Natural killer cell (primary cell): ENCODE measurements at regions not wholly inside any gene's neighbourhood (a gene's known extent, or its start where the extent isn't known, plus 50 kb on each side); places are given as distances from the start of the nearest gene placed in this dataset.

Source experiments
- ATAC-seq, 3 donors: fragments of 150-1000 bp in 2 of 3; fragments of 200-7000 bp in 1 of 3; cut with Tn5 transposase; 1 replicate in 1 of 3; 2 replicates in 2 of 3; pipeline ENCODE4 v1.10.0; 2021; ENCODE audit warnings: mild to moderate bottlenecking in 2 of 3, moderate library complexity in 2 of 3
- DNase-seq, 2 donors: peaks; one replicate each; pipeline versions ENCODE4 v3.0.0 to v3.0.0-alpha.2; 2013 to 2021; ENCODE audit warnings: mixed read lengths in 1 of 2
- H3K27ac ChIP-seq: one replicate; pipeline ENCODE4 v1.5.1; 2013; ENCODE audit warnings: mild to moderate bottlenecking, low read length
- H3K27me3 ChIP-seq: one replicate; pipeline ENCODE4 v1.6.1; 2013; ENCODE audit warnings: low read length; ENCODE audit not compliant: control insufficient read depth, insufficient read depth
- H3K36me3 ChIP-seq: one replicate; pipeline ENCODE4 v1.6.1; 2013; ENCODE audit warnings: low read length; ENCODE audit not compliant: control insufficient read depth, insufficient read depth
- H3K4me1 ChIP-seq: one replicate; pipeline ENCODE4 v1.6.1; 2013; ENCODE audit warnings: low read length; ENCODE audit not compliant: control insufficient read depth, insufficient read depth
- H3K4me3 ChIP-seq: one replicate; pipeline ENCODE4 v1.5.1; 2013; ENCODE audit warnings: low read length
- H3K9me3 ChIP-seq: one replicate; pipeline ENCODE4 v1.6.1; 2013; ENCODE audit warnings: low read length; ENCODE audit not compliant: control insufficient read depth, insufficient read depth
- H3K27ac Mint-ChIP-seq, 2 donors: one replicate each; pipeline ENCODE4 v1.8.0; 2022; ENCODE audit warnings: mild to moderate bottlenecking in 2 of 2, mixed read lengths in 2 of 2, moderate library complexity in 1 of 2
- H3K27me3 Mint-ChIP-seq, 2 donors: one replicate each; pipeline ENCODE4 v1.8.0; 2022; ENCODE audit warnings: low read depth in 2 of 2, mixed read lengths in 2 of 2
- H3K36me3 Mint-ChIP-seq: one replicate; pipeline ENCODE4 v1.8.0; 2022; ENCODE audit warnings: mixed read lengths
- H3K4me1 Mint-ChIP-seq, 2 donors: one replicate each; pipeline ENCODE4 v1.8.0; 2022; ENCODE audit warnings: mixed read lengths in 2 of 2
- H3K4me3 Mint-ChIP-seq: one replicate; pipeline ENCODE4 v1.8.0; 2022; ENCODE audit warnings: mild to moderate bottlenecking, moderate library complexity, mixed read lengths
- H3K9me3 Mint-ChIP-seq, 2 donors: one replicate each; pipeline ENCODE4 v1.8.0; 2022; ENCODE audit warnings: mixed read lengths in 2 of 2
- WGBS: methylation state at CpG from one replicate; pipeline ENCODE4 v1.1.7; 2013; ENCODE audit warnings: missing lambda C conversion rate; ENCODE audit not compliant: insufficient coverage; 5-methylcytosine and 5-hydroxymethylcytosine counted together
- intact Hi-C: fragments of 100-400 bp; cut with micrococcal nuclease; formaldehyde crosslinking; loops from one replicate; pipeline ENCODE4 v1.14.2; 2022
- TF ChIP-seq, protein P1 (sequence below): fragments of 200-600 bp; IDR thresholded peaks from one replicate; pipeline ENCODE4 v1.8.0; 2022; ENCODE audit warnings: antibody characterized with exemption

DNA sequence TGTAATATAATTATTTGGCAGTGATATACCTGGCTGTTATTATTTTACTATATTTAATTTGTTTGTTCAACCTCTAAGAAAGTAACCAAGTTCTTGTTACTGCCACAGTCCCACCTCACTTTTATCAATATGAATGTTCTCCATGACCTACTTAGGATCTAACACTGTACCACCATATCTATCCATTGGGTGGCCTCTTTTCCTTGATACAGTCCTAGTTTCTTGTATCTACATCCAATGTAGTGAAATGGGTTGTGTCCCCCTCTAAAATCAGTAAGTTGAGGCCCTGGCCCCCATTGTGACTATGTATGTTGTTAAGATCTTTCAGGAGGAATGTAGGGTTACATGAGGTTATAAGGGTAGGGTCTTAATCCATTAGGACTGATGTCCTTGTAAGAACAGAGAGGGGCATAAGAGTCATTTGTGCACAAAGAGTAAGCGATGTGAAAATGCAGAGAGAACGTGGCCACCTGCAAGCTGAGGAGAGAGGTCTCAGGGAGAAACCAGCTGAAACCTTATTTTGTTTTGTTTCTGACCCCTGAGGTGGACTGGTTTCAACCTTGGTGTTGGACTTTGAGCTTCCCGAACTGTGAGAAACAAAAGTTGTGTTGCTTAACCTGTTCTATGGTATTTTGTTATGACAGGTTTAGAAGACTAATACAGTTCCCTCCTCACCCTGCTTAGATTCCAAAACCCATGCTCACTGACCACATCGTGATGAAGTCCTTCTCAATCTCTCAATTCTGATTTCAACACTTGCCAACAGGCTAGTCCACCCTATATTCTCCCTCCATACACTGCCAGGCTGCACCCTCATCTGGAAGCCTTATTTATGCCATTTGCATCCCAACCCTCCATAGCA, 387.3 kb upstream of the EPHA7 start:
- H3K36me3 ChIP-seq: no peaks in the 10 kb centered on the region
- H3K4me1 ChIP-seq: no peaks in the 10 kb centered on the region
- H3K36me3 Mint-ChIP-seq: no peaks in the 10 kb centered on the region
- no peaks in the 10 kb centered on the region for H3K27me3 Mint-ChIP-seq
- no peak for DNase-seq
- WGBS: 68% methylated on average over 3 of the region's 4 CpGs
- H3K27ac Mint-ChIP-seq: no peak overlapping the region
- intact Hi-C loops: no loop called here
- H3K9me3 Mint-ChIP-seq: peaks cover 12 to 20% of the 10 kb centered on the region in 2 donors
- H3K4me1 Mint-ChIP-seq: no peaks in the 10 kb centered on the region
- ATAC-seq: no peak
- TF ChIP-seq, protein P1, sequence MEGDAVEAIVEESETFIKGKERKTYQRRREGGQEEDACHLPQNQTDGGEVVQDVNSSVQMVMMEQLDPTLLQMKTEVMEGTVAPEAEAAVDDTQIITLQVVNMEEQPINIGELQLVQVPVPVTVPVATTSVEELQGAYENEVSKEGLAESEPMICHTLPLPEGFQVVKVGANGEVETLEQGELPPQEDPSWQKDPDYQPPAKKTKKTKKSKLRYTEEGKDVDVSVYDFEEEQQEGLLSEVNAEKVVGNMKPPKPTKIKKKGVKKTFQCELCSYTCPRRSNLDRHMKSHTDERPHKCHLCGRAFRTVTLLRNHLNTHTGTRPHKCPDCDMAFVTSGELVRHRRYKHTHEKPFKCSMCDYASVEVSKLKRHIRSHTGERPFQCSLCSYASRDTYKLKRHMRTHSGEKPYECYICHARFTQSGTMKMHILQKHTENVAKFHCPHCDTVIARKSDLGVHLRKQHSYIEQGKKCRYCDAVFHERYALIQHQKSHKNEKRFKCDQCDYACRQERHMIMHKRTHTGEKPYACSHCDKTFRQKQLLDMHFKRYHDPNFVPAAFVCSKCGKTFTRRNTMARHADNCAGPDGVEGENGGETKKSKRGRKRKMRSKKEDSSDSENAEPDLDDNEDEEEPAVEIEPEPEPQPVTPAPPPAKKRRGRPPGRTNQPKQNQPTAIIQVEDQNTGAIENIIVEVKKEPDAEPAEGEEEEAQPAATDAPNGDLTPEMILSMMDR: no peak
- H3K4me3 Mint-ChIP-seq: no peak overlapping the region
- no peak overlapping the region for H3K27ac ChIP-seq
- H3K27me3 ChIP-seq: no peaks in the 10 kb centered on the region
- H3K4me3 ChIP-seq: no peak overlapping the region
- H3K9me3 ChIP-seq: peaks cover 5% of the 10 kb centered on the region

DNA sequence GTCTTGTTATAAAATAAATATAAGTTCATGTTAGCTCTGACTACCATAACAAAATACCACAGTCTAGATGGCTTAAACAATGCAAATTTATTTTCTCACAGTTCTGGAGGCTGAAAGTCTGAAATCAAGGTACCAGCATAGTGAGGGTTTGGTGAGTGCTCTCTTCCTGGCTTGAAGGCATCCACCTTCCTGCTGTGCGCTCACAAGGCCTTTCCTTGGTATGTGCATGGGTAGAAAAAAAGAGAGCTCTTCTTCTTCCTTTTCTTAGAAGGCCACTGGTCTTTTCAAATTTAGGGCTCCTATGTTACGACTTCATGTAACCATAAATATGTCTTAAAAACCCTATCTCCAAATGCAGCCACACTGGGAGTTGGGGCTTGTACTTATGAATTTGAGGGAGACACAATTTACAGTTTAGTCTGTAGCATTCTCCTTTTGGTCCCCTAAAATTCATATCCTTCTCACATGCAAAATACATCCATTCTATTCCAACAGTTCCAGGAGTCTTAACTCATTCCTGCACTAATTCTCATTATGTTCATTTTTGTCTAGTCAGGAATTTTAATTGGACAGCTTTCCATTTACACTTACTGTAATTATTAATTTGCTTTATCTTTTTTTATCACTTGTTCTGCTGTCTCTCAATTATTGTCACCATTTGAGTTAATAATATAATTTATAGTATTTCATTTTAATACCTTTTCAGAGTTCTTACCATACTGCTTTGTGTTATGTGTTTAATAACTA, 381.9 kb upstream of the EPHA7 start:
- WGBS: no CpG with 5 or more reads among the region's 2 CpGs
- no peak for ATAC-seq
- no peaks in the 10 kb centered on the region for H3K27me3 ChIP-seq

DNA sequence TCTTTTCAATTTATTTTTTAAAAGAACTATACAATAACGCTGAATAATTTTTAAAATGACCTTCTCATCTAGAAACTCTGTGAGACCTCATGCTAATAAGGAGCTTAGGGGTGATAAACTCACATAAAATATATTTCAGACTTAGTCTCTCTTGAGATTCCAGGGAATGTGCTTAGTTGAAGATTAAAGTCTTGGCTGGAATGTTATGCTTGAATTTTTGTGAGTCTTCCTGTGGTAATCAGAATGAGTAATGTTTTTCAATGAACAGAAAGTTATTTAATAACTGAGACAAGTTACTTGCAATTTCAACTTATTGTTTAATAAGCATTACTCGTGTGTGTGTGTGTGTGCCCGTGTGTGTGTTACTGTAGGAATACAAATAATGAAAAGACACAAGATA, 379.9 kb upstream of the EPHA7 start:
- DNase-seq: no peak
- no peaks in the 10 kb centered on the region for H3K9me3 ChIP-seq
- no peaks in the 10 kb centered on the region for H3K36me3 ChIP-seq
- Mint-ChIP-seq H3K36me3 (no peaks in the 10 kb centered on the region), H3K27ac (no peak overlapping the region), H3K9me3 (peaks cover 11 to 17% of the 10 kb centered on the region in 2 donors), H3K4me3 (no peak overlapping the region), H3K4me1 (no peaks in the 10 kb centered on the region), H3K27me3 (no peaks in the 10 kb centered on the region)
- ATAC-seq: no peak
- TF ChIP-seq, protein P1: no peak
- no CpG with 5 or more reads among the region's 3 CpGs for WGBS
- no peaks in the 10 kb centered on the region for H3K27me3 ChIP-seq
- H3K4me3 ChIP-seq: no peak overlapping the region
- intact Hi-C loops: no loop called here
- no peaks in the 10 kb centered on the region for H3K4me1 ChIP-seq
- no peak overlapping the region for H3K27ac ChIP-seq

More for the DNA sequence above, 381.9 kb upstream of the EPHA7 start:
- H3K4me3 Mint-ChIP-seq: no peak overlapping the region
- no peaks in the 10 kb centered on the region for H3K27me3 Mint-ChIP-seq
- intact Hi-C loops: no loop called here
- no peaks in the 10 kb centered on the region for H3K4me1 Mint-ChIP-seq
- no peak for DNase-seq
- Histone ChIP-seq H3K27ac (no peak overlapping the region), H3K36me3 (no peaks in the 10 kb centered on the region), H3K4me3 (no peak overlapping the region), H3K9me3 (no peaks in the 10 kb centered on the region), H3K4me1 (no peaks in the 10 kb centered on the region)
- TF ChIP-seq, protein P1: no peak
- H3K9me3 Mint-ChIP-seq: peaks cover 11 to 15% of the 10 kb centered on the region in 2 donors
- H3K36me3 Mint-ChIP-seq: no peaks in the 10 kb centered on the region
- H3K27ac Mint-ChIP-seq: no peak overlapping the region
